GM23338 (cell line): ENCODE measurements at regions not wholly inside any gene's neighbourhood (a gene's known extent, or its start where the extent isn't known, plus 50 kb on each side); places are given as distances from the start of the nearest gene placed in this dataset.

Source experiments
- ATAC-seq: fragments of 200-7000 bp; cut with Tn5 transposase; 3 replicates; pipeline ENCODE4 v1.9.1; 2020
- DNase-seq: peaks from one replicate; pipeline ENCODE4 v3.0.0-alpha.2; 2015; ENCODE audit warnings: low spot score
- H2AFZ ChIP-seq: fragments of 200-600 bp; sonication (generic); 2 replicates; pipeline ENCODE4 v1.8.0; 2016; ENCODE audit warnings: antibody characterized with exemption, mild to moderate bottlenecking, moderate library complexity
- H3F3A ChIP-seq: fragments of 200-600 bp; sonication (generic); replicated peaks from 2 replicates; pipeline ENCODE4 v1.8.0; 2017; ENCODE audit warnings: antibody characterized with exemption, mixed run types, low read depth
- H3K27ac ChIP-seq: fragments of 200-600 bp; sonication (generic); 2 replicates; pipeline ENCODE4 v1.6.1; 2016; ENCODE audit warnings: low read depth
- H3K27me3 ChIP-seq: fragments of 200-600 bp; sonication (generic); 2 replicates; pipeline ENCODE4 v1.8.0; 2016; ENCODE audit warnings: mild to moderate bottlenecking, mixed run types, moderate library complexity; ENCODE audit not compliant: insufficient read depth
- H3K36me3 ChIP-seq: fragments of 200-600 bp; sonication (generic); 2 replicates; pipeline ENCODE4 v1.8.0; 2016; ENCODE audit warnings: mild to moderate bottlenecking; ENCODE audit not compliant: insufficient read depth
- H3K4me1 ChIP-seq: fragments of 200-600 bp; sonication (generic); 2 replicates; pipeline ENCODE4 v1.8.0; 2016; ENCODE audit warnings: mild to moderate bottlenecking, moderate library complexity; ENCODE audit not compliant: insufficient read depth
- H3K4me2 ChIP-seq: fragments of 200-600 bp; sonication (generic); 2 replicates; pipeline ENCODE4 v1.7.1; 2017; ENCODE audit warnings: mixed run types
- H3K4me3 ChIP-seq: fragments of 200-600 bp; sonication (generic); 2 replicates; pipeline ENCODE4 v1.6.1; 2016; ENCODE audit warnings: mixed run types
- H3K79me2 ChIP-seq: fragments of 200-600 bp; sonication (generic); replicated peaks from 2 replicates; pipeline ENCODE4 v1.8.0; 2017; ENCODE audit warnings: mild to moderate bottlenecking; ENCODE audit not compliant: insufficient read depth
- H3K9me2 ChIP-seq: fragments of 200-600 bp; sonication (generic); 2 replicates; pipeline ENCODE4 v1.8.0; 2017; ENCODE audit not compliant: insufficient read depth
- H4K20me1 ChIP-seq: fragments of 200-600 bp; sonication (generic); replicated peaks from 2 replicates; pipeline ENCODE4 v1.8.0; 2017; ENCODE audit warnings: mild to moderate bottlenecking; ENCODE audit not compliant: insufficient read depth
- H3K27ac Mint-ChIP-seq: 2 replicates; pipeline ENCODE4 v1.8.0; 2020; ENCODE audit warnings: inconsistent platforms, mild to moderate bottlenecking, moderate library complexity, mixed read lengths
- H3K27me3 Mint-ChIP-seq: 3 replicates; pipeline ENCODE4 v1.8.0; 2022; ENCODE audit warnings: low read depth, mild to moderate bottlenecking, moderate library complexity, mixed read lengths, inconsistent platforms; ENCODE audit not compliant: insufficient read depth, poor library complexity
- H3K36me3 Mint-ChIP-seq: 3 replicates; pipeline ENCODE4 v1.8.0; 2021; ENCODE audit warnings: low read depth, mild to moderate bottlenecking, inconsistent platforms, moderate library complexity, mixed read lengths
- H3K4me1 Mint-ChIP-seq: 3 replicates; pipeline ENCODE4 v1.8.0; 2020; ENCODE audit warnings: mild to moderate bottlenecking, inconsistent platforms, mixed read lengths
- H3K4me3 Mint-ChIP-seq: 3 replicates; pipeline ENCODE4 v1.8.0; 2021; ENCODE audit warnings: moderate library complexity, mild to moderate bottlenecking, inconsistent platforms, mixed read lengths
- H3K9me3 Mint-ChIP-seq: 3 replicates; pipeline ENCODE4 v1.8.0; 2020; ENCODE audit warnings: moderate library complexity, mild to moderate bottlenecking, inconsistent platforms, mixed read lengths
- NANOG ChIP-seq: IDR thresholded peaks from 2 replicates; pipeline ENCODE4 v1.6.1; 2016; ENCODE audit warnings: antibody characterized with exemption, borderline replicate concordance
- TF ChIP-seq, protein P1 (sequence below): fragments of 250-450 bp; sonication (Bioruptor Pico); IDR thresholded peaks from 2 replicates; pipeline ENCODE4 v1.5.0; 2020; ENCODE audit warnings: mild to moderate bottlenecking, moderate library complexity
- TF ChIP-seq, protein P2 (sequence below), 2 experiments: fragments of 200-600 bp in 1 of 2; sonication (generic) in 1 of 2; conservative IDR thresholded peaks; 2 replicates each; pipeline versions ENCODE4 v1.5.1 to v1.6.1; 2016 to 2017; ENCODE audit warnings: antibody characterized with exemption in 2 of 2, low read depth in 2 of 2, mild to moderate bottlenecking in 2 of 2, moderate library complexity in 1 of 2
- TF ChIP-seq, protein P3 (sequence below): IDR thresholded peaks from 2 replicates; pipeline ENCODE4 v1.6.1; 2016; ENCODE audit warnings: antibody characterized with exemption

DNA sequence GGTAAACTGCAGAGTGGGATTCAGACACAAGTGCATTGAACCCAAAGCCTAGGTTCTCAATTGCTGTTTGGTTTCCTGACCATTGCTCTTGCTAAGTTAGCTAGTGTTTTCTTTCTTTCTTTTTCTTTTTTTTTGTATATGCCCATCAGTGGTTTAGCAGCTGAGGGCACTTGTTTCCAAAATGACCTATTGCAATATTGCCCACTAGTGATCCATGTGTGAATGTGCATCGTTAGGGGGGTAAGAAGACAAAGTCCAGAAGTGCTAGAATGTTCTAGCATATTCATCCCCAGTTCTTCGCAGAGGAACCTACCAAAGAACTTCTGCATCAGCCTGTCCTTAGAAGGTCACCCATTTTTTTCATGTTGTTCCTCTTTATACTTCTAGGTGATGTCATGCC, 252.8 kb upstream of the GPR26 start:
- H3K27ac Mint-ChIP-seq: no peak overlapping the region
- TF ChIP-seq, protein P1, sequence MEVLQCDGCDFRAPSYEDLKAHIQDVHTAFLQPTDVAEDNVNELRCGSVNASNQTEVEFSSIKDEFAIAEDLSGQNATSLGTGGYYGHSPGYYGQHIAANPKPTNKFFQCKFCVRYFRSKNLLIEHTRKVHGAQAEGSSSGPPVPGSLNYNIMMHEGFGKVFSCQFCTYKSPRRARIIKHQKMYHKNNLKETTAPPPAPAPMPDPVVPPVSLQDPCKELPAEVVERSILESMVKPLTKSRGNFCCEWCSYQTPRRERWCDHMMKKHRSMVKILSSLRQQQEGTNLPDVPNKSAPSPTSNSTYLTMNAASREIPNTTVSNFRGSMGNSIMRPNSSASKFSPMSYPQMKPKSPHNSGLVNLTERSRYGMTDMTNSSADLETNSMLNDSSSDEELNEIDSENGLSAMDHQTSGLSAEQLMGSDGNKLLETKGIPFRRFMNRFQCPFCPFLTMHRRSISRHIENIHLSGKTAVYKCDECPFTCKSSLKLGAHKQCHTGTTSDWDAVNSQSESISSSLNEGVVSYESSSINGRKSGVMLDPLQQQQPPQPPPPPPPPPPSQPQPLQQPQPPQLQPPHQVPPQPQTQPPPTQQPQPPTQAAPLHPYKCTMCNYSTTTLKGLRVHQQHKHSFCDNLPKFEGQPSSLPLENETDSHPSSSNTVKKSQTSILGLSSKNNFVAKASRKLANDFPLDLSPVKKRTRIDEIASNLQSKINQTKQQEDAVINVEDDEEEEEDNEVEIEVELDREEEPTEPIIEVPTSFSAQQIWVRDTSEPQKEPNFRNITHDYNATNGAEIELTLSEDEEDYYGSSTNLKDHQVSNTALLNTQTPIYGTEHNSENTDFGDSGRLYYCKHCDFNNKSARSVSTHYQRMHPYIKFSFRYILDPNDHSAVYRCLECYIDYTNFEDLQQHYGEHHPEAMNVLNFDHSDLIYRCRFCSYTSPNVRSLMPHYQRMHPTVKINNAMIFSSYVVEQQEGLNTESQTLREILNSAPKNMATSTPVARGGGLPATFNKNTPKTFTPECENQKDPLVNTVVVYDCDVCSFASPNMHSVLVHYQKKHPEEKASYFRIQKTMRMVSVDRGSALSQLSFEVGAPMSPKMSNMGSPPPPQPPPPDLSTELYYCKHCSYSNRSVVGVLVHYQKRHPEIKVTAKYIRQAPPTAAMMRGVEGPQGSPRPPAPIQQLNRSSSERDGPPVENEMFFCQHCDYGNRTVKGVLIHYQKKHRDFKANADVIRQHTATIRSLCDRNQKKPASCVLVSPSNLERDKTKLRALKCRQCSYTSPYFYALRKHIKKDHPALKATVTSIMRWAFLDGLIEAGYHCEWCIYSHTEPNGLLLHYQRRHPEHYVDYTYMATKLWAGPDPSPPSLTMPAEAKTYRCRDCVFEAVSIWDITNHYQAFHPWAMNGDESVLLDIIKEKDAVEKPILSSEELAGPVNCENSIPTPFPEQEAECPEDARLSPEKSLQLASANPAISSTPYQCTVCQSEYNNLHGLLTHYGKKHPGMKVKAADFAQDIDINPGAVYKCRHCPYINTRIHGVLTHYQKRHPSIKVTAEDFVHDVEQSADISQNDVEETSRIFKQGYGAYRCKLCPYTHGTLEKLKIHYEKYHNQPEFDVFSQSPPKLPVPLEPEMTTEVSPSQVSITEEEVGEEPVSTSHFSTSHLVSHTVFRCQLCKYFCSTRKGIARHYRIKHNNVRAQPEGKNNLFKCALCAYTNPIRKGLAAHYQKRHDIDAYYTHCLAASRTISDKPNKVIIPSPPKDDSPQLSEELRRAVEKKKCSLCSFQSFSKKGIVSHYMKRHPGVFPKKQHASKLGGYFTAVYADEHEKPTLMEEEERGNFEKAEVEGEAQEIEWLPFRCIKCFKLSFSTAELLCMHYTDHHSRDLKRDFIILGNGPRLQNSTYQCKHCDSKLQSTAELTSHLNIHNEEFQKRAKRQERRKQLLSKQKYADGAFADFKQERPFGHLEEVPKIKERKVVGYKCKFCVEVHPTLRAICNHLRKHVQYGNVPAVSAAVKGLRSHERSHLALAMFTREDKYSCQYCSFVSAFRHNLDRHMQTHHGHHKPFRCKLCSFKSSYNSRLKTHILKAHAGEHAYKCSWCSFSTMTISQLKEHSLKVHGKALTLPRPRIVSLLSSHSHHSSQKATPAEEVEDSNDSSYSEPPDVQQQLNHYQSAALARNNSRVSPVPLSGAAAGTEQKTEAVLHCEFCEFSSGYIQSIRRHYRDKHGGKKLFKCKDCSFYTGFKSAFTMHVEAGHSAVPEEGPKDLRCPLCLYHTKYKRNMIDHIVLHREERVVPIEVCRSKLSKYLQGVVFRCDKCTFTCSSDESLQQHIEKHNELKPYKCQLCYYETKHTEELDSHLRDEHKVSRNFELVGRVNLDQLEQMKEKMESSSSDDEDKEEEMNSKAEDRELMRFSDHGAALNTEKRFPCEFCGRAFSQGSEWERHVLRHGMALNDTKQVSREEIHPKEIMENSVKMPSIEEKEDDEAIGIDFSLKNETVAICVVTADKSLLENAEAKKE: no peak
- TF ChIP-seq, protein P2, sequence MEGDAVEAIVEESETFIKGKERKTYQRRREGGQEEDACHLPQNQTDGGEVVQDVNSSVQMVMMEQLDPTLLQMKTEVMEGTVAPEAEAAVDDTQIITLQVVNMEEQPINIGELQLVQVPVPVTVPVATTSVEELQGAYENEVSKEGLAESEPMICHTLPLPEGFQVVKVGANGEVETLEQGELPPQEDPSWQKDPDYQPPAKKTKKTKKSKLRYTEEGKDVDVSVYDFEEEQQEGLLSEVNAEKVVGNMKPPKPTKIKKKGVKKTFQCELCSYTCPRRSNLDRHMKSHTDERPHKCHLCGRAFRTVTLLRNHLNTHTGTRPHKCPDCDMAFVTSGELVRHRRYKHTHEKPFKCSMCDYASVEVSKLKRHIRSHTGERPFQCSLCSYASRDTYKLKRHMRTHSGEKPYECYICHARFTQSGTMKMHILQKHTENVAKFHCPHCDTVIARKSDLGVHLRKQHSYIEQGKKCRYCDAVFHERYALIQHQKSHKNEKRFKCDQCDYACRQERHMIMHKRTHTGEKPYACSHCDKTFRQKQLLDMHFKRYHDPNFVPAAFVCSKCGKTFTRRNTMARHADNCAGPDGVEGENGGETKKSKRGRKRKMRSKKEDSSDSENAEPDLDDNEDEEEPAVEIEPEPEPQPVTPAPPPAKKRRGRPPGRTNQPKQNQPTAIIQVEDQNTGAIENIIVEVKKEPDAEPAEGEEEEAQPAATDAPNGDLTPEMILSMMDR (conservative IDR thresholded peaks at IDR 0.05; ENCODE audit: low read depth in 2 of 2): peak in 1 of 2 experiments; percentile 21; a peak in 1 of 4 replicates
- TF ChIP-seq, protein P3, sequence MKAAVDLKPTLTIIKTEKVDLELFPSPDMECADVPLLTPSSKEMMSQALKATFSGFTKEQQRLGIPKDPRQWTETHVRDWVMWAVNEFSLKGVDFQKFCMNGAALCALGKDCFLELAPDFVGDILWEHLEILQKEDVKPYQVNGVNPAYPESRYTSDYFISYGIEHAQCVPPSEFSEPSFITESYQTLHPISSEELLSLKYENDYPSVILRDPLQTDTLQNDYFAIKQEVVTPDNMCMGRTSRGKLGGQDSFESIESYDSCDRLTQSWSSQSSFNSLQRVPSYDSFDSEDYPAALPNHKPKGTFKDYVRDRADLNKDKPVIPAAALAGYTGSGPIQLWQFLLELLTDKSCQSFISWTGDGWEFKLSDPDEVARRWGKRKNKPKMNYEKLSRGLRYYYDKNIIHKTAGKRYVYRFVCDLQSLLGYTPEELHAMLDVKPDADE: no peak
- TF ChIP-seq NANOG: no peak
- H3K9me2 ChIP-seq: no peaks in the 10 kb centered on the region
- no peaks in the 10 kb centered on the region for H3K4me1 Mint-ChIP-seq
- no peaks in the 10 kb centered on the region for H3K4me1 ChIP-seq
- H3K36me3 ChIP-seq: no peaks in the 10 kb centered on the region
- H3K27me3 ChIP-seq: no peaks in the 10 kb centered on the region
- no peaks in the 10 kb centered on the region for H3K36me3 Mint-ChIP-seq
- ATAC-seq: no peak
- no peak for DNase-seq
- no peak overlapping the region for H2AFZ ChIP-seq
- H3K4me2 ChIP-seq: no peak overlapping the region
- H4K20me1 ChIP-seq: no peaks in the 10 kb centered on the region
- H3K27ac ChIP-seq: no peak overlapping the region
- H3K9me3 Mint-ChIP-seq: no peaks in the 10 kb centered on the region
- H3K4me3 Mint-ChIP-seq: no peak overlapping the region
- peaks cover 4% of the 10 kb centered on the region for H3K27me3 Mint-ChIP-seq
- no peak overlapping the region for H3K4me3 ChIP-seq
- no peaks in the 10 kb centered on the region for H3K79me2 ChIP-seq
- no peaks in the 10 kb centered on the region for H3F3A ChIP-seq
